ENCODE measurements at regions not wholly inside any gene's neighbourhood (a gene's known extent, or its start where the extent isn't known, plus 50 kb on each side); places are given as distances from the start of the nearest gene placed in this dataset.
"Not testable (repeated sequence)": the region's sequence is repeated elsewhere in the genome, so short reads cannot be mapped to it uniquely, and the experiment has no call there.

GRCh38 chr14:21825149-21825743 lies 151.6 kb upstream of the OR4E1 start:
- DNase-seq (ENCODE audit: low read depth) = peak; percentile 20

GRCh38 chr14:21822109-21822508 lies 148.5 kb upstream of the OR4E1 start:
- no peak for DNase-seq (ENCODE audit: low read depth)

GRCh38 chr14:21820631-21821030 lies 147.0 kb upstream of the OR4E1 start:
- DNase-seq (ENCODE audit: low read depth) = no peak

- DNase-seq (ENCODE audit: low read depth) = not testable (repeated sequence)
Measured at GRCh38 chr14:21819891-21820290, 146.3 kb upstream of the OR4E1 start.

GRCh38 chr14:21817010-21817409 lies 143.4 kb upstream of the OR4E1 start:
- DNase-seq (ENCODE audit: low read depth) = not testable (repeated sequence)

GRCh38 chr14:21807975-21808374 lies 134.4 kb upstream of the OR4E1 start:
- DNase-seq (ENCODE audit: low read depth) = no peak

- DNase-seq (ENCODE audit: low read depth) = no peak
Measured at GRCh38 chr14:21804981-21805380, 131.4 kb upstream of the OR4E1 start.

GRCh38 chr14:21802441-21802840 lies 128.8 kb upstream of the OR4E1 start:
- DNase-seq (ENCODE audit: low read depth) = no peak

- no peak for DNase-seq (ENCODE audit: low read depth)
Measured at GRCh38 chr14:21796916-21797315, 123.3 kb upstream of the OR4E1 start.

GRCh38 chr14:21795456-21795855 lies 121.8 kb upstream of the OR4E1 start:
- no peak for DNase-seq (ENCODE audit: low read depth)

- DNase-seq (ENCODE audit: low read depth) = no peak
Measured at GRCh38 chr14:21791749-21792148, 118.1 kb upstream of the OR4E1 start.

GRCh38 chr14:21788687-21789086 lies 115.1 kb upstream of the OR4E1 start:
- not testable (repeated sequence) for DNase-seq (ENCODE audit: low read depth)

GRCh38 chr14:21787242-21787641 lies 113.6 kb upstream of the OR4E1 start:
- DNase-seq (ENCODE audit: low read depth) = not testable (repeated sequence)

GRCh38 chr14:21781543-21781942 lies 107.9 kb upstream of the OR4E1 start:
- no peak for DNase-seq (ENCODE audit: low read depth)

GRCh38 chr14:21780429-21781084 lies 106.9 kb upstream of the OR4E1 start:
- no peak for DNase-seq (ENCODE audit: low read depth)

- no peak for DNase-seq (ENCODE audit: low read depth)
Measured at GRCh38 chr14:21771671-21772070, 98.1 kb upstream of the OR4E1 start.

GRCh38 chr14:21768875-21769257 lies 95.2 kb upstream of the OR4E1 start:
- DNase-seq (ENCODE audit: low read depth) = no peak

- peak; percentile 1 for DNase-seq (ENCODE audit: low read depth)
Measured at GRCh38 chr14:21768116-21768874, 94.7 kb upstream of the OR4E1 start.

GRCh38 chr14:21760360-21760759 lies 86.7 kb upstream of the OR4E1 start:
- not testable (repeated sequence) for DNase-seq (ENCODE audit: low read depth)

GRCh38 chr14:21749306-21749868 lies 75.8 kb upstream of the OR4E1 start:
- DNase-seq (ENCODE audit: low read depth) = no peak

- peak; percentile 3 for DNase-seq (ENCODE audit: low read depth)
Measured at GRCh38 chr14:21748869-21749303, 75.3 kb upstream of the OR4E1 start.

- DNase-seq (ENCODE audit: low read depth) = no peak
Measured at GRCh38 chr14:21735639-21736307, 62.2 kb upstream of the OR4E1 start.

Measured in CMK (cell line).